ENCODE measurements at regions not wholly inside any gene's neighbourhood (a gene's known extent, or its start where the extent isn't known, plus 50 kb on each side); places are given as distances from the start of the nearest gene placed in this dataset.

- no peak overlapping the region for H3K27ac ChIP-seq
- TF ChIP-seq CTCF (IDR thresholded peaks at IDR 0.05) (no peak), ZFX (IDR thresholded peaks at IDR 0.05; ENCODE audit: borderline replicate concordance) (no peak)
Measured at GRCh38 chr6:159390381-159390780, 221.2 kb downstream of the FNDC1 start.

GRCh38 chr6:159389695-159390094, 220.5 kb downstream of the FNDC1 start:
- TF ChIP-seq CTCF (IDR thresholded peaks at IDR 0.05) (no peak), ZFX (IDR thresholded peaks at IDR 0.05; ENCODE audit: borderline replicate concordance) (no peak)
- no peak overlapping the region for H3K27ac ChIP-seq

- TF ChIP-seq CTCF (IDR thresholded peaks at IDR 0.05), result no peak
- TF ChIP-seq ZFX (IDR thresholded peaks at IDR 0.05; ENCODE audit: borderline replicate concordance), result no peak
- H3K27ac ChIP-seq, result no peak overlapping the region
Measured at GRCh38 chr6:159380114-159380513, 210.9 kb downstream of the FNDC1 start.

GRCh38 chr6:159378411-159379328, 209.5 kb downstream of the FNDC1 start:
- no peak overlapping the region for H3K27ac ChIP-seq
- TF ChIP-seq CTCF (IDR thresholded peaks at IDR 0.05), result no peak
- no peak for TF ChIP-seq ZFX (IDR thresholded peaks at IDR 0.05; ENCODE audit: borderline replicate concordance)

- TF ChIP-seq CTCF (IDR thresholded peaks at IDR 0.05), result no peak
- no peak for TF ChIP-seq ZFX (IDR thresholded peaks at IDR 0.05; ENCODE audit: borderline replicate concordance)
- no peak overlapping the region for H3K27ac ChIP-seq
Measured at GRCh38 chr6:159376516-159377158, 207.4 kb downstream of the FNDC1 start.

DNA sequence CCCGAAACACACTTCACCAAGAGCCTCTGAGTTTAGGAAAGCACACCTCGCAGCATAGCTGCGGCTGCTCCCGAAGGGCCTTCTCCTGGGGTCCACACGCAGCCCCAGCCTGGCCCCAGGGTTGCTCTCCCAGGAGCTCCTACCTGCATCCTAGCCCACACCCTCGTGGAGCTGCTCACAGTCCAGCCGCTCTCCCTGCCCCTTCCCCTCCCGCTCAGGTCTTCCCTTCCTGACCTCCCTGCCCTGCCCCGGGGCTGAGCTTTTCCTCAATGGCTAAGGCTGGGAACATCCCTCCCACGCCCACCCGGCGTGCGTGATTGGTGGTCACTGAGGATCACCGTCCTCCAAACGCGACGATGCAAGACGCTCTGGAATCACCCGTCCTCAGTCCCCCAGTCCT, 205.8 kb downstream of the FNDC1 start:
- H3K27ac ChIP-seq, result no peak overlapping the region
- TF ChIP-seq CTCF (IDR thresholded peaks at IDR 0.05) (no peak), ZFX (IDR thresholded peaks at IDR 0.05; ENCODE audit: borderline replicate concordance) (no peak)

- no peak overlapping the region for H3K27ac ChIP-seq
- TF ChIP-seq ZFX (IDR thresholded peaks at IDR 0.05; ENCODE audit: borderline replicate concordance) (no peak), CTCF (IDR thresholded peaks at IDR 0.05) (no peak)
Measured at GRCh38 chr6:159373670-159374069, 204.5 kb downstream of the FNDC1 start.

Data from 22Rv1 (cell line).